AG08396 (cell line): ENCODE measurements at regions not wholly inside any gene's neighbourhood (a gene's known extent, or its start where the extent isn't known, plus 50 kb on each side); places are given as distances from the start of the nearest gene placed in this dataset.

Experiments
- DNase-seq: peaks from one replicate; pipeline ENCODE4 v3.0.0; 2012; ENCODE audit warnings: low spot score, mixed read lengths

DNA sequence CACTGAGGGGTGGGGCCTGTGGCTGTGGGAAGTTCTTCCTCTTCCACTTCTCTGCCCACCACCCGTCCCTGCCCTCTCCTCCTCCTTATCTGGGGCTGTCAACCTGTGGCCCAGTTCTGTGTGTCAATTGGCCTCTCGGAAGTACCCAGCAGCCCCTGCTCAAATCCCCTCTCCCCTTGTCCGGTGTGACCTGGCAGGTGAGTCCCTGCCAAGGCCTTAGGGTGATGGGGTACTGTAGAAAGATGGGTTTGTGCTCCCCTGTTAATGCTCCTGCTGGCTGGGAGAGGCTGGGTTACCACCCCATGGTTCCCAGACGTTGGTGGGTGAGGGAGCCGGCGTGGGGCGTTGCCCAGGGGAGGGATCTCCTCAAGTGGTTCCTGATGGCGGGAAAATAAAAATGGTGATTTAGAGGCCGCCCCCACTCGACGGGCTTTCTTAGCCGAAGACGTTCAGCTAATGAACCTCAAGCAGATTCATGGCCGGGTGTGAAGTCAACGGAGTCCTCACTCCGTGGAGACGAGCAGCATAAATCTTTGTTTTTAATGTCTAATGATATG is 141.2 kb downstream of the URI1 start:
- no peak for DNase-seq

DNA sequence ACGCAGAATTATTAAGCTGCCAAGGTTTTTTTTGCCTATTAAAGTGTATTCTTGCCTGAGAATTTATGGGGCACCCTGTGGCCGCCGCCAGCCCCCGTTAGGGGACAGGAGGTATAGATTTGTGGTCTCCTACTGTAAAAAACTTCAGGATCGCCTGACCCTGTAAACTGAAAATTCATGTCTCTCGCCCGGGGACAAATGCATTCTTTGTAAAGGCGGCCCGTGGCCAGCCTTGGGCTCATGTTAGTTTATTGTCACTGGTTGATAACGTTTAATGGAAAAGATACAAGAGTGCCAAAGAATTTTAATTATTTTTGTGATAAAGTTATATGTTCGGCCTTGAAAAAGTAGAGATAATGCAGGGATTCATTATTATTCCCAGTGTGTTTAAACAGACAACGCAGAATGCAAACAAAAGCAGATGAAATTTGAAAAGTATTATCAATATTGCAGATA is 141.7 kb downstream of the URI1 start:
- no peak for DNase-seq

DNA sequence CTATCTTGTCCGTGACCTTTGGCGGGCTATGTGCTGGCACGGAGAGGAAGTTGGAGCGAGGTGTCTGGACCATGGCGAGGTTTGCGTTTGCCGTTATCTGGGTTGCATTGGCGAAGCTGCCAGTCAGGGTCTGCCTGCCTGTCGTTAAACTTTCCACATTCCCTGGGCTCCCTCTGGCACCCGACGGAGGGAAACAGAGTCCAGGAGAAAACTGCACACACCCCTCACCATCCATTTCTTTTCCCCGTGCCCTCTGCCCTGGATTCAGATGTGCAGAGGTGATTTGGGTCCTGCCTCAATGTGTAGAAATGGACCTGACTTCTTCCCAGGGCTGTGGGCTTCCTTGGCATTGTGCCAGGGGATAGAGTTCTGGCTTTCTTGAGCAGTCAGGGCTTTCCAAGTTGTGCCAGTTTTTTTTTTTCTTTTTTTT is 142.4 kb downstream of the URI1 start:
- DNase-seq: no peak

DNA sequence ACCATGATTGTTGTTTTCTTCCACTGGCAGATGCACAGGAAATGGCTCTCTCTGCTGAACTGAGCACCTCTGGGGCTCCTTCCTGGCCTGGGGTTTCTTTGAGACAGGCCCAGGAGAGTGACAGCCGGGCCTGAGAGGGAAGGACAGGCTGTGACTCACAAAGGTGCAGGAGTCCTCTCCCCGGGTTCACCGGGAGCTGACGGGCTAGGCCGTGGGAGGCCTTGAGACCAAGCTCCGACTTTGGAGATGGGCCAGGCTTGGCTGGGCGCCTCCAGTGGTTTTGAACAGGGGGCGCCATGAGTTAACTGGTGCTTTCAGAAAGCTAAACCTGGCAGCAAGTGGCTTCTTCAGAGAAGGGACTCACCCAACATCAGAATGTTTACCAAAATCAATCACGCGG is 143.4 kb downstream of the URI1 start:
- no peak for DNase-seq

DNA sequence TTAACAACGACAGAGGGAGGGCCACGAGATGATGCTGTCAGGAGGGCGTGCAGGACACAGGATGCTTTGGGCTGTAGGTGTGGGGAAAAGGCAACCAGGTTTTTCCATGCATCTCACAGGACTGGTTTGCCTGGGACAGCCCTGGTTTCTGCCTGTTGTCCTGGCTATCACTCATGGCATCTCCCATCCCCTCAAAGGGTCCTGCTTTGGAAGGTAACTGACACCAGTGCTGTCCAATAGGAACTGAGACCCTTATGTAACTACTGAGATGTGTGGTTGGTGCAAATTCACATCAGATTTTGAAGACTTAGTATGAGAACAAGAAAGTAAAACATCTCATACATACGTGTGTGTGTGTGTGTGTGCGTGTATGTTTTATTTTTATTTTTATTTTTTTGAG is 144.2 kb downstream of the URI1 start:
- DNase-seq: no peak

DNA sequence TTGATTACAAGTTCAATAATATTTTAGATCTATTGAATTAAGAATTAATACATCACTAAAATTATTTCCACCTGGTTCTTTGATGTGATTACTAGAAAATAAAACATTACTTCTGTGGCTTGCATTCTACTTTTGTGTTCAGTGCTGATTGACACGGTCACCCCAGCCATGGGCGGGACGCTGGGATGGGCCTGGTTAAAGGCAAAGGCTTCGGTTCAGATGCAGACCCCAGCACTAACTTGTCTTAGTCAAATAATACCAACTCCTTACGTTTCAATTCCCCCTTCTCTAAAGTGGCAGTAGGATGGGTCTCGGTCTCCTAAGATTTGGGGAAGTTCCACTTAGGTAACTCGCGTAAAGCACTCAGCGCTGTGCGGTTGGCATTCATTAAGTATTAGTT is 144.9 kb downstream of the URI1 start:
- no peak for DNase-seq

DNA sequence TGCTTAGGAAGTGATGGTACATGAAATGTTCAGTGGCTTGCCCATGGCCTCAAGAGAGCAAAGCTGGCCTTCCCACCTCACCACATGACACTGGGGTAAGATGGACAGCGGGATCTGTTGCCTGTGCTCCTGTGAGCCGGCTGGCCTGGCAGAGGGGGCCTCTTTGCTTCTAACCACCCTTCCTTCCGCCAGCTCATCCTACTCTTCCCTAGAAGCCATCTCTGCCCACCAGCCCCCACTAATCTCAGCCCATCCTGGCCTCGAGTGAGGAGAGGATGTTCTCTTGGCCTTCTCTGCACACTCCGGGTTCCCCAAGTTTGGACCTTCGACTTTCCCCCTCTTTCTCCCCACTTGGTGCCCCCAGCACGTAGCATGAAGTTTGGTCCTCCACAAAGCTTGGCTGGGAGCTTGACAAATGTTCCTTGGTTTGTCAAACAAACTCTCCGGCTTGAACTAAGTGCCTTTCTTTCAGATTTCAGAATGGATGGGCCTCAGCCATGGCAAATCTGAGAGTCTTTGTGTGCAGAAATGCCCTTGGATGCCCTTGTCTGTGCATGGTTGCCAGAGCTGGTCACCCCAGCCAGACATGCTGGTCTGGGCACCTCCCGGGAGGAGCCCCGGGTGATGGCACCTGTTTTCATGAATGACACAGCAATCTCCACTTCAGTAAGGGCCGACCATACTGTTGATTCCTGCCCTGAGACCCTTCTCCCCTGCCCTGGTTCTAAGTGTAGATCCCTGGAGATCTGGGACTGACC is 145.5 kb downstream of the URI1 start:
- no peak for DNase-seq

DNA sequence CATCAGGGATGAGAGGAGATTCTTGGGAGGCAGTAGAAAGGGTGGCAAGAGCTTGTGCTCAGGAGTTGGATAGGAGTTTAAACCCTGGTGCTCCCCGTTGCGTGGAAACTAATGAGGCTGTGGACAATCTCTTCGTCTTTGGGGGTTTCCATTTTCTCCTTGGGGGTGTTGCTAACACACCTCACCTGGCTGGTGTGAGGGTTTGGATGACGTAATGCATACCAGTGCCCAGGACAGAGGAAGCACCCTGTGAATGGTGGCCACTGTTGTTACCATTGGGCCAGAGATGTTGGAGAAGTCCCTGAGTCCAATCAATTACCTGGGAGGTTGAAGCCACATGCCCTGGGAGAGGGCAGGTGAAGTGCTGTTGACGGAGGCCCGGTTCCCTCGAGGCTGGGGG is 146.5 kb downstream of the URI1 start:
- no peak for DNase-seq

DNA sequence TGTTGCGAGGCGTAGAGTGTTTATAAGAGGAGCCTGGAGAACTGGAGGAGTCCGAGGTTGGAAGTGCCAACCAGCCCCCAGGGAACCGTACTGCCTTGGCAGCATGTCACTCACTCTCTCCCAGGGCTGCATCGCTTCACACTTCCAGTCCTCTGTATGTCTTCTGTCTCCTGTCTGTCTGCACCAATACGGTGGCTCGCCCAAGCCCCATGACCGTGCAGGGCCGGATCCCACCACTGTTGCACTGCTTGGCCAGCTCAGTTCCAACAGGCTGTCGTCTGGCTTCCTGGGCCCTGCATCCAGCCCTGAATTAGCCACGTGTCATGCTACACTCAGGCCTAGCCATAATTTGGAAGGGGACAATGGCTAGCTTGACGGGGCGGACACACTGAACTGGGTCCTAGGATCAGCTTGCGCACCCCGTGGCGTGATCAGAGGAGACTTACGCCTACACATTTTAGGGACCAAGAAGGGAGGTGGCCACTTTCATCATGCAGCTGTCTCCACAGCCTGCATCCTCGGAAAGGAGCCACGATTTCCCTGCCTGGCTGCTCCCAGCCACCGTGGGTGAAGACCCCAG is 147.1 kb downstream of the URI1 start:
- no peak for DNase-seq

DNA sequence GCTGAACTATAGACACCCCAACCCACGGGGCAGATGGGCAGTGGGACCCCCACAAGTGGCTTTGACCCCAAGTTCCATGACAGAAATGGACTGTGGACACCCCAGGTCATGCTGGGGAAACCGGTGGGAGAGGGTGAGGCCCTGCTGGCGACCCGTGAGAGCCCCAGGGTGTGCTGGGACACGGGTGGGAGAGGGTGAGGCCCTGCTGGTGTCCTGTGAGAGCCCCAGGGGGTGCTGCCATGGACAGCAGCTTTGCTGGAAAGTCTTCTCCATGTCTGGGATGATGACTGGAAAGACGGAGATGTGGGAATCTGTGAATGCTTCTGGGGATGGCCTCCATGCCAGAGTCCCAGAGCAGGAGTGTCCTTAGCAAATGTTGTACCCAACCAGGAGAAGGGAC is 148.4 kb downstream of the URI1 start:
- no peak for DNase-seq

DNA sequence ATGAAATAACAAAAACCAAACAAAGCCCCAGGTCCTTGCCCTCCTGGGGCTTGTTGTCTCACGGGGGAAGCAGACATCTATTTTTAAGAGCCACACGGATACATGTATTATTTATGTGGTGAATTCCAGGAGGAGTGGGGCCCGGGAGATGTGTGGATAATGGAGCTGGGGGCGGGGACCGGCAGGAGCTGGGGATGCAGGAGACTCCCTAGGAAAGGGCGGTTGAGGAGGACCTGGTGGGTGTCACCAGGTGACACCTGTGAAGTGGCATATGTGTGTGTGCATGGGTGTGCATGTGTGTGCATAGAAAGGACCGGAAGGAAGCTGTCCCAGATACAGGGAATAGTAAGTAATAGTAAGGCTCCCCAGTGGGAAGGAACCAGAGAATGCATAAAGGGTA is 148.9 kb downstream of the URI1 start:
- no peak for DNase-seq

DNA sequence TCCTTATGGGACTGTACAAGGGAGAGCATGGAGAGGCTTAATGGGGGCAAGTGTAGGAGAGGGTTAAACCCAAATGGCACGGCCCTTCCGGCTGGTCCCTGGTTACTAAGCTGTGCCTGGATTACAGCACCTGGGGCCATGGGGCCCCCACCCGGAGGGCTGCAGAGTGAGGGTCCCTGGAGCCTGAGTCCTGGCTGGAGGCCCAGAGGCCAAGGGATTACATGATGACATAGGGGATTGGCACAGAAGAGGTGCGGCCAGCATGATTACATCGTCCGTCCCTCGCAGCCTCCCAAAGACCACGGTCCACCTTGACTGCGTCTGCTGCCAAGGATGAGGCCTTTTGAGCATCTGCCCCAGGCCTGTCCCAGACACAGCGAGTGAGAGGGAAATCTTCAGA is 149.4 kb downstream of the URI1 start:
- no peak for DNase-seq

DNA sequence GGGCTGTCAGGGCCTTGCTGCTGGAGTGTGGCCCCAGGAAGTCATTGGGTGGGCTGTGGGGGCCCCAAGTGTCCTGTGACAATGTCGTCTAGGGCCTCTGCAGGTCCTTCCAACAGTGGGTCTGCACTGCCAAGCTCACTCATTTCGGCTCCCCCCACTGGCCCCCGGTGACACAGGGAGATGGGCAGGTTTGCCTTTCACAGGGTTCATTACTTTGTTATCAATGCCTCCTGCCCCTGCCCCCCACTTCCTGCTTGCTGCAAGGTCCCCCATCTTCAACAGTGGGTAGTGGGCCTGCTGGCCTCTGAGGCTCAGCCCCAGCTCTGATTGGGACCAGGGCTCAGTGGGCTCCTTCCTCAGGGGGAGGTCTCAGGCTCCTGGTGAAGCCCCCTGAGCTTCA is 149.8 kb downstream of the URI1 start:
- DNase-seq: no peak

DNA sequence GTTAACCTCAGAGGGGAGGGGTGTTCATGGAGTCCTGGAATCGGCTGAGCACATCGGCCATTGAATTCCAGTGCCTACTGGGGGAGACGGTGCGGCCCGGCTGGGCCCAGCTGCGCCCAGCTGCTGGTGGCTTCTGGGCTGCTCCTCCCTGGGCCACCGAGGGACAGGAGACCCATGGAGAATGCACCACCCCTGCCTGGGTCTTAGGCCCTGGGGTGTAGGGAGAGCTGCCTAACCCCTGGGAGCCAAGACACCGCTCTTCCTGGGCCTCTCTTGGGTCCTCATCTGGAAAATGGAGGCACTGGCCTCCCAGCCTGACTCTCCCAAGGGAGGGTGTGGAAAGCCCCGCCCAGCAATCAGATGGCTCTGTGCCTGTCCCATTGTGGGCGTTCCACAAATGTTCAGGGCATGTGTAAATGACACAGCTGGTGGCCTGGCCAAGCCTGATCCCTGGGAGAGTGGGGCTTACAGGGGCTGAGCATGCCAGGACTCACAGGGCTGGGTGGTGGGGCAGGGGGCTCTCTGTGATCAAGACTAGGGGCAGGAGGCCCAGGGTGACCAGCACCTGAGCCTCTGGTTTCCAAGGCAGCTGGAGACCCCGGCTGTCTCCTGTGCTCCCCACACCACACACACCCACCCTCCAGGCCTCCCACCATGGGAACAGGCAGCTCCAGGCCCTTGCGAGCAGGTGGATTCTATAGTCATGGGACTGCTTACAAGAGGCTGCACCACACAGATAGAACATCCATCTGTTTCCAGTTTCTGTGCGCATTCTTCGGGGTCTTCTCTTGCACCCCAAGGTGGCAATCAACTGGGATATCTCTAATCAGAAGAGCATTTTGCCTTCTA is 150.9 kb downstream of the URI1 start:
- DNase-seq: no peak

DNA sequence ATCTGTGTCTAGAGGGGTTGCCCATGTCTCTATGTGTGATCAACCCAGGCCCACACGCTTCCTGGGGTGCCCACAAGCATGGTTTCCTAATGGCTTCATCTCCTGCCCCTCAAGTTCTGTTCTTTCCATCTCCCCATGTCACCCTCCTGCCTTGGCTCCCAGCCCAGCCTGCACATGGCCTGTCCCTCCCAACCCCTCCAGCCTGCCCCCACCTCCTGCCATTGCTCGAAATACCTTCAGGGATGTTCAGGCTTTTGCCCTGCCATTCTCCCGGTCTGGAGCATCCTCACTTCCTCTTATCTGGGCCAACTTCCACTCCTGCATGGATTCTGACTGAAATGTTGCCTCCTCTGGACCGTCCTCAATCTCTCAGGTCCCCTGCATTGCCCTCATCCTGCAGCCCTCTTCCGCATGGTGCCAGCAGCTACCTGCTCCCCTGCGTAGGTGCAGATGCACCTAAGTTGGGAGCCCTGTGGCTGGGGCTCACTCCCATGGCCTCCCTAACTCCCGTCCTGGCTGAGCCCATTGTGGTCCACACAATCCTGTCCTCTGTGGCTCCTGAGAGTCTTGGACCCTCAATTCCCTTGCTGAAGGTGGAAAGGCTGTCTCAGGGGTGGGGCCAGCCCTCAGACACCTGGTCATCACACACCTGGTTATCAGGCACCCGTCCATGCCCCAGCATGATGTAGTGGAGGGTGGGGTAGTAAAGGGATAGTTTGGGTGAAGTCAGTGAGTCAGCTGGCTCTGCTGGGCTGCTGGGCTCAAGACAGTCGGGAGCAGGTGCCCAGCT is 152.1 kb downstream of the URI1 start:
- DNase-seq: no peak

DNA sequence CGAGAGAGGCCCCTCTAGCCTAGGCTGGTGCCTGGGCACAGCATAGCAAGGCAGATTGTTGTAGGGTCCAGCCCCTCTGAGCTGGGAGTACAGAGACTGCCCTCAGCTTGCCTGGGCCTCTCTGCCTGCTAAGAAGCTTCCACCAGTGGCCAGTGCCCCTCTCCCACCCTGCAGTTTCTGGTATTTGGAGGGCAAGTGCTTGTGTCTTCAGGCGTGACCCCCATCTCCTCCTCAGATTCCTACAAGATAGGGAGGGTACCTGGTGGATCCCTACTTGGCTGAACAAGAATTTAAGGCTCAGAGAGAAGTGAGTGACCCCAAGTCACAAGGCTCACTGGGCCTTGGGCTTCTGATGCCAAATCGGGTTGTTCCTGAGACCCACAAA is 152.7 kb downstream of the URI1 start:
- DNase-seq: no peak

DNA sequence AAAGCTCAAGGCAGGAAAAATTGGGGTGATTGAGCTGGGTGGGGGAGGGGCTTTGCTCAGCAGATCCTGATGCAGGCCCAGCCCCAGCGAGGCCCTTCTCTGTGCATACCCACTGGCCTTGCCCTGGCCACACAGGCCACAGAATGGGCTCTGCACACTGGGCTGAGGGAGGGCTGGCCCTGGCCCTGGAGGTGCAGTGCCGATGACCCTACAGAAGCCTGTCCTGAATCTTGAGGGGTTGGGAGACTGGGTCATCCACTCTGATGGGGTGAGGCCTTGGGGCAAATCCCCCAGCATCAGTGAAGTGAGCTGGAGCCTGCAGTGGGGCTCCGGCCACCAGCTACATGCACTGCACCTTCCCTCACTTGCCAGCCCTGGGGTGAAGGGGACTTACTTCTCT is 153.1 kb downstream of the URI1 start:
- no peak for DNase-seq

DNA sequence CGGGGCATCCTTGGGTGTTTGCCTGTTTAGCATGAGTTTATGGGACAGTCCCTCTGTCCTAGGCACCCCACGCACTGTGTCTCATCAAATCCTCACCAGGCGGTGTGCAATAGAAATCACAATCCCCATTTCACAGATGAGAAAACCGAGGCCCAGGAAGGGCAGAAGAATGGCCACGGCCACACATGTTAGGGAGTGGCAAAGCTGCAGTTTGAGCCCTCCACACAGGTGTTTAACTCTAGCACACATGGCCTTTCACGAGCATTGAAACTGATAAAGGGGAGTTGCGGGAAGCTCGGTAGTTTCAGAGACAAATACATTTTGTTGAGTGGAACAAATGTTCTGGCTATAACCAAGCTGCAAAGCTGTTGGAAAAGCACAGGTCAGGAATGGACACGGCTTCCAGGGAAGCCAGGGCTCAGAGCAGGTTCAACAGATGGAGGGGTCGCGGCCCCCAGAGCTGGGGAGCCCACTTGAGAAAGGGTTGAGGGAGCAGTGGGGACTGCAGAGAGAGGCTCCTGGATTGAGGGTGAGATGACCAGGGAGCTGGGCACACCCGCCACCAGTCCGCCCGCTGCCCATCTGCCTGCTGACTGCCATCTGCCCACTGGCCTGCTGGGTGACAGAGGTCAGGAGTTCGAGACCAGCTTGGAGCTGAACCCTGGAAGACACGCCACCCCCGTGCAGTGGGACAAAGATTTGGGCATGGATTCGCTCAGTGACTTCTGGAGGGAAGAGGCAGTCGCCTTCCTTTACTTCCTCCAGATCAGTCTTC is 154.7 kb downstream of the URI1 start:
- DNase-seq: no peak

DNA sequence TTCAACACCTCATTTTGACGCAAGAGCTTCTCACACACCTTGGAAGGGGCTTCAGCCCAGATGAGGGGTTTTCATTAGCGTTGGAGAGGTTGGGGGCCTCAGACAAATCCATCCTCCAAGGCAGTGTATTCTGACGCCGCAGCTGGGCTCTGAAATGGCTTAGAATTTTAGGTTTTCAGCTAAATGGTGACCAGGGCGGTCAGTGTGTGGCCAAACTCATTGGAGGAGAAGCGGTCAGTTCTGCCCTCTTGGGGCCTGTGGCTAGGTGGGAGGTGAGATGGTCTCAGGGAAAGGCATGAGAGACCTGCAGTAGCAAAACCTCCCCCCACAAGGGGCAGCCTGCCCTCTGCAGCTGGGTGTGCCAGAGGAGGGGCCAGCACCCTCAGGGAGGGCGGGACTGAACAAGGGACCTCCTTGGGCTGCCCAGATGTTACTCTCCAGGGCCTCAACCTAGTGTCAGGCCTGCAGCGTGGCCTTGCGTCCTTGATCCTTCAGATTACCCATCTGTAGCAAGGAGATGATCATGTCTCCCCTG is 155.8 kb downstream of the URI1 start:
- no peak for DNase-seq

DNA sequence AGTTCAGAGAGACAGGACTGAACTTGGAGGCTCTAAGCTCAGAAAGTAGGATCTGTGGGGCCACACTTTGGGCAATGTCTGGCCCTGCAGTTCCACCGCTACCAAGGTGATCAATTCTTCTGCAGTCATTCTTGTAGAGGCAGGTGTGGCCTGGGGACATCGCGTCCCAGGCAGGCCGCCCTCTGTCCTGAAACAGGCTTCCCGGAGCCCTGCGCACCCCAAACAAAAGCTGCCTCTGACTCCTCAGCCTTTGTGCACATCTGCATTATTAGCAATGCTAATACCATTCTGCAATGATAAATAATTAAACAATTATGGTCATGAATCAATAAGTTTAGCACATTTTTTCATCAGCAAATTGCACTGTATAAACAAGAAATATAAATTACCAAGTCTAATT is 160.2 kb downstream of the URI1 start:
- DNase-seq: no peak

DNA sequence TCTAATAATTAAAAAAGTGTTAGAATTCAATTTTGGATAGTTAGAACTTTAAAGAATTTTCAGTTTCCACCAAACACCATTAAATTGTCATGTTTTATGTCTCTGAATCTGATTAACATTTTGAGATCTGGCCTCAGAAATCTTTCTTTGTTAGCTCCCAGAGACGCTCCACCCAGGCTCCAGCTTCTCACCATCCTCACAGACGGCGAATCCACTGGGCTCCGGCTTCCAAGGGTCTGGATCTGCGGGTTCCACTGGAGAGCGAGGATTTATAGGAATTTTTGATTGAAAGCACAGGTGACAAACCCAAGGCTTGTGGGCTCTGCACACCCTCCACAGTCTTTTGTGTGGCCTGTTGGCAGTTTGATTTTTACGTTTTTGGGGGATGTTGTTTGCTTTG is 160.6 kb downstream of the URI1 start:
- DNase-seq: no peak
